NCI-H526 (cell line): ENCODE measurements at regions not wholly inside any gene's neighbourhood (a gene's known extent, or its start where the extent isn't known, plus 50 kb on each side); places are given as distances from the start of the nearest gene placed in this dataset.

ENCODE experiments used
- DNase-seq, 2 experiments: peaks; one replicate each; lab custom pipeline; 2025; lab: John Stamatoyannopoulos, UW

GRCh38 chr12:111154147-111154834 is 214.6 kb downstream of the PHETA1 start:
- DNase-seq, result no peak

- DNase-seq, result no peak
These were observed 216.3 kb downstream of the PHETA1 start for GRCh38 chr12:111152561-111152960.

- no peak for DNase-seq
These were observed 217.7 kb downstream of the PHETA1 start for GRCh38 chr12:111150921-111151840.

GRCh38 chr12:111150360-111150759 is 218.5 kb downstream of the PHETA1 start:
- no peak for DNase-seq

GRCh38 chr12:111149299-111149698 is 219.6 kb downstream of the PHETA1 start:
- DNase-seq, result no peak

- DNase-seq, result no peak
These were observed 220.9 kb downstream of the PHETA1 start for GRCh38 chr12:111148005-111148404.

GRCh38 chr12:111143271-111143670 is 222.9 kb upstream of the MYL2 start:
- no peak for DNase-seq

GRCh38 chr12:111141205-111141604 is 220.8 kb upstream of the MYL2 start:
- DNase-seq, result no peak

- DNase-seq, result peak in 1 of 2 experiments; percentile 48
These were observed 217.6 kb upstream of the MYL2 start for GRCh38 chr12:111138016-111138415.

- no peak for DNase-seq
These were observed 215.0 kb upstream of the MYL2 start for GRCh38 chr12:111135293-111135832.

- no peak for DNase-seq
These were observed 210.0 kb upstream of the MYL2 start for GRCh38 chr12:111130336-111130735.

- DNase-seq, result no peak
These were observed 208.9 kb upstream of the MYL2 start for GRCh38 chr12:111129149-111129767.

GRCh38 chr12:111126331-111126730 is 206.0 kb upstream of the MYL2 start:
- no peak for DNase-seq

GRCh38 chr12:111124183-111124582 is 203.8 kb upstream of the MYL2 start:
- no peak for DNase-seq

GRCh38 chr12:111123390-111123789 is 203.0 kb upstream of the MYL2 start:
- DNase-seq, result no peak

GRCh38 chr12:111122458-111122878 is 202.1 kb upstream of the MYL2 start:
- peak; percentile 68 to 86 for DNase-seq

- DNase-seq, result peak; percentile 45 to 72
These were observed 201.5 kb upstream of the MYL2 start for GRCh38 chr12:111121840-111122239.

- peak; percentile 80 to 84 for DNase-seq
These were observed 200.2 kb upstream of the MYL2 start for GRCh38 chr12:111120578-111120977.

- no peak for DNase-seq
These were observed 196.6 kb upstream of the MYL2 start for GRCh38 chr12:111117017-111117416.

- peak in 1 of 2 experiments; percentile 52 for DNase-seq
These were observed 192.9 kb upstream of the MYL2 start for GRCh38 chr12:111113313-111113712.

- DNase-seq, result no peak
These were observed 192.1 kb upstream of the MYL2 start for GRCh38 chr12:111112311-111113098.
